ENCODE measurements at regions not wholly inside any gene's neighbourhood (a gene's known extent, or its start where the extent isn't known, plus 50 kb on each side); places are given as distances from the start of the nearest gene placed in this dataset.
A peak's percentile ranks its signal among the peaks of the same experiment; 100 is the strongest.

DNA sequence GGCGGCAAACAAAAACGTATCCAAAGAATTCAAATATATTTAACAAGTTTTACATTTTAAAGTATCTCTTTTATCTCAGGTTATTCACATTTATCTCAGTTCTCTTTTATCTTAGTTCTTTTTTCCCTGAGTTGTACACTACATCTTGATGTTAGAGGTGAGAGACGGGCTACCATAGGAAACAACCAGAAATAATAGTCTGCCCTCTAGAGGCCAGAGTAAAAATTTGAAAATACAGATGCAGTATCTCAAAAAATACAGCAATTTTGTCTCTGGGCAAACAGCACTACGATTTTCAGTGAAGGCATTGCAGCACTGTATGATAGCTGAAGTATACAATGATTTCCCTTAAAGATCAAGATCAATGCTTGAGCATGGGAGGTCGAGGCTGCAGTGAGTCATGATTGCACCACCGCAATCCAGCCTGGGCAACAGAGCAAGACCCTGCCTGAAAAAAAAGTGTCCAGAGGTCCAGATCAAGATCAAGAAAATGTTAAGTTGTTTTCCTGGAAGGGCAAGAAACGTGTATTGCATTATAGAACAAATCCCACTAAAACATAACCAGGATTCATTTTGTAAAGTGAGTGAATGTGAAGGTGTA is 82.6 kb upstream of the ATP11B start:
- no peak for DNase-seq

DNA sequence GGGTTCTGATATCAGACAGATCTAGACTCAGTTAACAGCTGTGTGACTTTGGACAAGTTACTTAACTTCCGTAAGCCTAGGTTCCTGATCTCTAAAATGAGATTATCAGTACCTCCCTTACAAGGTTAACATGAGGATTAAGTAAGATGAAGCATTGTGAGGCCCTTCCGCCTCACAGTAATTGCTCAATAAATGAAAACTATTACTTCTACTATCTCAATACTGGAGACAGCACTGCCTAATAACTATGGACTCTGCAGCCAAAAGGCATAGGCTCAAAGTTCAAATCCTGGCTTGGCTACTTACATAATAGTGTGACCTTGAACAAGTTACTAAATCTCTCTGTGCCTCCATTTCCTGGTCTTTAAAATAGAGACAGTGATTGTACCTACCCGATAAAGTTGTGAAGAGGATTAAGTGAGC is 82.0 kb upstream of the ATP11B start:
- no peak for DNase-seq

GRCh38 chr3:182711853-182712252 is 81.5 kb upstream of the ATP11B start:
- no peak for DNase-seq

- DNase-seq = no peak
Measured at GRCh38 chr3:182713111-182713510, 80.2 kb upstream of the ATP11B start.

- peak; percentile 7 for DNase-seq
Measured at GRCh38 chr3:182713743-182714517, 79.4 kb upstream of the ATP11B start.

DNA sequence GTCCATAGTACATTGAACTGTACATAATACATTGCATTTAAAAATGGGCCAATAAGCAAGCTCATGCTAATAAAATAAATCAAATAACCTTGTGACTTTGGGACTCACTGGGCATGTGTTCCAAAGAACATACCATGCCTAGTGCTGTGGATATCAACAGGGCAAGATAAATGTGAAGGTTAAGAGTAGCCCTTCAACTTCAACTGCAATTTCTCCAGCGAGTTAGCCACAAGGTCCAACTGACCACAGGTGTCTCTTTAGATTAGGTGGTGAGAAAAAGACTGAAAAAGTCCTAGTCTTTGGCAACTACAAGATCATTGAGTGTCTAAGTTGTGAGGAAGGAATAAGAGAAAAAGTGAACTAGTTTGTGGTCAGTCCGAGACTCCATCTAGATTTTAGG is 78.3 kb upstream of the ATP11B start:
- DNase-seq = no peak

GRCh38 chr3:182716114-182716688 is 77.1 kb upstream of the ATP11B start:
- DNase-seq = no peak

DNA sequence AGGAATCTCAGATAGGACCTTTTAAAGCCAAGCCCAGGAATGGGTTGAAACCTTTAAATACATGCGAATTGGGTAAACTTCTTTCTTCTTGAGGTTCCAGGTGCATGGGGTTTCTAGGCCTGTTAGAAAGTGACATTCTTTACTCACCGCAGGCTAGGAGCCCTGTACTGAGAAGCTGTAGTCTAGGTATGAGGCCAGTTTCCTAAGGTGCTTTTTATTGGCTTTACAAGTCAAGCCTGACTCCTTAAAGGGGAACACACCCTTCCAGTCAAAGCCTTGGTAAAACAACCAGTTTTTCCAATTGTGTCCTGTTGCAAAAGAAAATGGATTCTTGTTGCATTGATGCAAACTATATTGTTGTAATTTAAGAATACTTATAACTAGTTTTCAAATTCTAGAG is 76.1 kb upstream of the ATP11B start:
- DNase-seq = no peak

DNA sequence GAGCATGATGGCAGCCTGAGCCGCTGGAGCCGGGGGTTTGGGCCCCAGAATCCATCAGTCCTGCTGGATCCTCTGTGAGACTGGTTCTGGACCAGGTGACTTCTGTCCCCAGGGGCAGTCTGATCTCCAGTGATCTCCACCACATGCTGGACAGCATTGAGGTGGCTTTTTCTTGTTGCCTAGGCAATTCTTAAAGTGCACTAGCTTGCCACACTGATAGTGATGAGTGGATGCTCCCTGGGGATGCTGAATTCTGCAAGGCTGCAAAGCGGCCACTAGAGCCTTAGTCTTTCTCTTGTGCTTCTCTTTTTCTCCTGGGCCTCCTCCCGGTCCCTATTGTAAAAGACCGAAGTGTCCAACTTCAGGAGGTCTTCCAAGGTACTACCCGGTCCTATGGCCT is 70.4 kb upstream of the ATP11B start:
- no peak for DNase-seq

DNA sequence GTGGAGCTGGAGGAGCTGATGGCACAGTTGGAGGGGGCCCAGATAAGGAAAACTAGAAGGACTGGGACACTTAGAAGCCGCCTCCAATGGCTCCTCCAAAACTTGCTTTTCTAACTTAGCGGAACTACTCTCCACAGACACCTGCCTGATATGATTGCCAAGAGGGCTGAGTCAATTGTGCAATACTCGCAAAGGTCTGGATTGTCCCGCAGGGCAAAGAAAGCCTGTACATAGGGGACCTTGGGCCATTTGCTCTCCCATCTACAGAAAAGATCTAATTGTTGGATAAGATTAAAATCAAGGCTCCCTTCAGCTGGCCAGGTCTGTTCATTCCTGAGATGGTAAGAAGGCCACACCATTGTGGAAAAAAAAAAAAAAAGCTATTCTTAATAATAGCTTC is 69.7 kb upstream of the ATP11B start:
- DNase-seq = no peak

DNA sequence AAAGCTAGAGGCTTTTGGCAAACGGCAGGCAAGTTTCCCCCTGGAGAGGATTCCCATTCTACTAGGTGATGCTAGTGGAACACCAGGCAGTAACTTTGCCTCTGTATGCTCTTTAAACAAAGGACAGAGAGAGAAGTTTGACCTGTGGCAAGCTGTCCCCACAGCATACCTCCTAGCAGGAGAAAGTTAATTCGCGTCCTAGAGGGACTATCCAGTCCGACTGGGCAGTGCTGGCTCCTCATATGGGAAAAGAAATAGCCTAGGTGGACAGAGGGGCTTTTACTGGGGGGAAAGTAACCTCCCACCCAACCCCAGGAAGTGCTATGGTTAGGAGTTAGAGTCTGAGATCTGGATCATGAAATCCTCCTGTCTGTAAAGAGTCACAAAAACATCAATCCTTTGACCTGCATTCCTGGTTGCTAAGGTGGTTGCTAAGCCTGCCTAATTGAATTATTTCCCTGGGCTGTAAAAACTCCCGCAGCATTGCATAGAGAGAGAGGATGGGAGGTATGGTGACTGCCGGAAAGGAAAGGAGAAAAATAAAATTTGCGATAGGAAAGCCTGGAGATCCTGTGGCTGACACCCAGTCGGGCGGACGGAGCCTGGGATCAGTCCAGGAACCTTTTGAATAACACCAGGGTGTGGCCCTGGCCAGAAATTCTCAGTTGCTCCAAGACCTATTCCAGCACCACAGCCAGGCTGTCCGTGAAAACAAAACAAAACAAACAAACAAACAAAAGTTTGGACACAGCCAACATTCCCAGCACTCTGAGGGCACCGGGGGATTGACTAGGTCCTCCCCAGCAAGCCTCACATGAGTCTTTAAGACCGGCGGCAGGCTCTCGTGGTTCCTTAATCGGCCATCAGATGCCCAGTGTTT is 67.7 kb upstream of the ATP11B start:
- DNase-seq = no peak

DNA sequence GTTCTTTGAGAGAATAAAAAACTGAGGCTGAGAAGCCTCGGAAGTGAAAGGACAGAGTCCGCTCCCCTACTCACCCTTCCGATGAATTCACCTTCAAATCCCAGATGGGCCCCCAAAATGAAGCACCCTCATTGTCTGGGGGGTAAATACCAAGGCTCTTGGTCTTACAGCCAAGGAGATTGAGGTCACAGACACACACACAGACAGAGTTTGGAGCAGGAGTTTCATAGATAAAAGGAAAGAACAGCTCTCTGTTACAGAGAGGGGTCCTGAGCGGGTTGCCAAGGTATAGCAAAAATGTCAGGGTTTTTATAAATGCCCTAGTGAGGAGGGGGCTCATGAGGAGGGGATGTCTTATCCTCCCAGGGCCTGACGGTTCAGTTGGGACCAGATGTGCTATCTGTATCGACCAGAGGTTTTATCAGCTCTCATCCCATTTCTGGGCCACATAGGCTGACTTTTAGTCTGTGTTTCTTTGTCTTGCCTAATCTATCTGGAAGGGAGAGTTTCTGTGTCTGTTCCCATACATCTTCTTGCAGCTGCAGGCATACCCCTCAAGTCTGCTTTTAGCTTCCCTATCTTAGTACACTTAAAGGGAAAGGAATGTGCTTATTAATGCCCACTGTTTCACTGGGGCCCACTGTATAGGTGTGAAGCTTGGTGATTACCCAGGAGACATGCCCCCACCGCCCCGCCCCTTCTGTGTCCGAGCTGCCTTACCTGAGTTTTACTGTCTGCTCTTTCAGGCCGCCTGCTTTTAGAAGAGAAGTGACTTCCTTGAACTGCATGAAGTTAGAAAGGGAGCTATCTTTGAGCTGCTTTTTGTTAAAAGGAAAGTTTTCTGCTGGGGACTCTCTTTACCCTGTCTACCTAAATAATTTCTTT is 66.8 kb upstream of the ATP11B start:
- no peak for DNase-seq

DNA sequence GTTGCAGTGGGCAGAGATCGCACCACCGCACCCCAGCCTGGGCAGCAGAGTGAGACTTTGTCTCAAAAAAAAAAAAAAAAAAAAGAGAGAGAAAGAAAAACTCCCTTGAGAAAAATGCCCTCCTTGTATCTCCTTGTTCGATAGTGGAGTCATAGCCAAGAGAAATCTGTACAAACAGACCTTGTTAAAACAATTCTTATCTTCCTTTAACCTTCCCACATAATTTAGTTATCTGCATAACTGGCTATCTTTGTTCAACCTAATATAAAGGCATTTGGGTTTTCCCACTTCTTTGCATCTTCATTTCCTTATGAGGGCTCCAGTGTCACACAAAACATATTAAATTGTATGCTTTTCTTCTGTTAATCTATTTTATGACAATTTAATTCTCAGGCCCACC is 65.1 kb upstream of the ATP11B start:
- no peak for DNase-seq

- DNase-seq = no peak
Measured at GRCh38 chr3:182729903-182730674, 63.2 kb upstream of the ATP11B start.

DNA sequence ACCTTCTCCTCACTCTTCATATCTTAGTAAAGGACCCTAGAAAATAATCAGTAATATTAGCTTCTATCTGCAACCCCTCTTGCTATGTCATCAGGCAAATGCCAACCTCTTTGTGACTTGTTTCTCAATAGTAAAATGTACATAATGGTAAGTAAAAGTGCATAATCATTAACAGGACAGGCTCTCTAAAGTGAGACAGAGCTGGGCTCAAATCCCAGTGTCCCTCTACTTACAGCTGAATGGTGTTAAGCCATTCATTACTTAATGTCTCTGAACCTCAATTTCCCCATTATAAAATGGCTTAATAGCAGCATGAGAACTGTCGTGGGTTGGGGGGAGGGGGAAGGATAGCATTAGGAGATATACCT is 62.6 kb upstream of the ATP11B start:
- DNase-seq = no peak

- no peak for DNase-seq
Measured at GRCh38 chr3:182731764-182732163, 61.5 kb upstream of the ATP11B start.

- DNase-seq = no peak
Measured at GRCh38 chr3:182732232-182733015, 60.9 kb upstream of the ATP11B start.

DNA sequence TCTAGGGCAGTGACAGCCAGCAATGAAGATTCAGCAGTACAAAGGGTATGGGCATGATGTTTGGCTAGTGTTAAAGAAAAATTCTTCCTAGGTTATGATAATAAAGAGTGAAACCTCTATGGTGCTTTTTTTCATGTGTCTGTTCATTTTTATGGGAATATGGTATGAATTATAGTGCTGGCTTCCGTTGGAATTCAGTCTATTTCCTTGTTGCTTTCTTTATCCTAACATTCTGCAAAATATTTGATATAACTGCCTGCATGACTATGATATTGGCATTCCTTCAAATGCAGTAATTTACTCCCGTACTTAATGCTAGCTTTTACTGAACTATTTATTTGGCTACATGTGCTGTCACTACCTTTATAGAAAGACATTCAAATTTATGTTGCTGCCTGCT is 57.6 kb upstream of the ATP11B start:
- DNase-seq = no peak

DNA sequence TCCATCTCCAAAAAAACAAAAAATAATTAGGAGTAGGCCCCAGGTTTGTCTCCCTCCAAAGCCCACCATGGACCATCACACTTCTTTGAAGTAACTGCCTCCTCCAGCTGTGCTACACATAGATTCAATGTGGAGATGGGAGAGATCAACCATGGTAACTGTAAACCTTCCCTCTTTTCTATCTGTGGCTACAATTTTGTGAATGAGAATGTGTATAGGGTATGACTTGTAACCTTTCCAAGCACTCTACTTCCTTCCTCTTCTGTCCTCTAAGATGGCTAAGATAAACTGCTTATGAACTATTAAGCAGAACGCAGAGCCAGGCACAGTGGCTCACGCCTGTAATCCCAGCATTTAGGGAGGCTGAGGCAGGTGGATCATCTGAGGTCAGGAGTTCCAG is 55.5 kb upstream of the ATP11B start:
- no peak for DNase-seq

GRCh38 chr3:182738583-182739411 is 54.5 kb upstream of the ATP11B start:
- DNase-seq = no peak

All from GDM1 (cell line).